ENCODE measurements at regions not wholly inside any gene's neighbourhood (a gene's known extent, or its start where the extent isn't known, plus 50 kb on each side); places are given as distances from the start of the nearest gene placed in this dataset.

- Histone ChIP-seq H3K4me1 (ENCODE audit: insufficient read depth) (no peaks in the 10 kb centered on the region), H3K36me3 (no peaks in the 10 kb centered on the region), H3K27ac (no peak overlapping the region), H3K27me3 (no peaks in the 10 kb centered on the region), H3K4me3 (no peak overlapping the region), H3K9me3 (no peaks in the 10 kb centered on the region)
- intact Hi-C loops (cut with DNase I) = no loop called here
- TF ChIP-seq CTCF (IDR thresholded peaks at IDR 0.05) = no peak
- no peak for TF ChIP-seq EP300 (IDR thresholded peaks at IDR 0.05)
- no peak for TF ChIP-seq POLR2A (IDR thresholded peaks at IDR 0.05)
- DNase-seq = no peak
Measured at GRCh38 chr5:23204111-23204510, 303.3 kb upstream of the PRDM9 start.

GRCh38 chr5:23169660-23170416 lies 316.7 kb upstream of the CDH12 start:
- Histone ChIP-seq H3K27me3 (no peaks in the 10 kb centered on the region), H3K4me1 (ENCODE audit: insufficient read depth) (no peaks in the 10 kb centered on the region), H3K36me3 (no peaks in the 10 kb centered on the region), H3K4me3 (no peak overlapping the region), H3K27ac (no peak overlapping the region), H3K9me3 (no peaks in the 10 kb centered on the region)
- DNase-seq = no peak
- WGBS, 3 donors = 71 to 76% (median 72%) methylated on average over 7 of the region's 7 CpGs
- no peak for TF ChIP-seq EP300 (IDR thresholded peaks at IDR 0.05)
- no peak for TF ChIP-seq POLR2A (IDR thresholded peaks at IDR 0.05)
- TF ChIP-seq CTCF (IDR thresholded peaks at IDR 0.05) = no peak
- intact Hi-C loops (cut with DNase I) = no loop called here

- no peaks in the 10 kb centered on the region for H3K36me3 ChIP-seq
- intact Hi-C loops (cut with DNase I) = no loop called here
- H3K27ac ChIP-seq = no peak overlapping the region
- DNase-seq = no peak
- no peaks in the 10 kb centered on the region for H3K27me3 ChIP-seq
- no peak for TF ChIP-seq EP300 (IDR thresholded peaks at IDR 0.05)
- no peak for TF ChIP-seq POLR2A (IDR thresholded peaks at IDR 0.05)
- TF ChIP-seq CTCF (IDR thresholded peaks at IDR 0.05) = no peak
- no peak overlapping the region for H3K4me3 ChIP-seq
- H3K9me3 ChIP-seq = no peaks in the 10 kb centered on the region
- no peaks in the 10 kb centered on the region for H3K4me1 ChIP-seq (ENCODE audit: insufficient read depth)
Measured at GRCh38 chr5:23164971-23165370, 311.8 kb upstream of the CDH12 start.

- H3K4me1 ChIP-seq (ENCODE audit: insufficient read depth) = no peaks in the 10 kb centered on the region
- DNase-seq = no peak
- H3K36me3 ChIP-seq = no peaks in the 10 kb centered on the region
- TF ChIP-seq CTCF (IDR thresholded peaks at IDR 0.05) = no peak
- TF ChIP-seq EP300 (IDR thresholded peaks at IDR 0.05) = no peak
- no peak for TF ChIP-seq POLR2A (IDR thresholded peaks at IDR 0.05)
- H3K4me3 ChIP-seq = no peak overlapping the region
- WGBS, 3 donors = 84 to 92% (median 88%) methylated on average over 2 of the region's 2 CpGs
- H3K27me3 ChIP-seq = no peaks in the 10 kb centered on the region
- H3K9me3 ChIP-seq = no peaks in the 10 kb centered on the region
- no peak overlapping the region for H3K27ac ChIP-seq
- intact Hi-C loops (cut with DNase I) = no loop called here
Measured at GRCh38 chr5:23158179-23158578, 305.0 kb upstream of the CDH12 start.

Data from ovary (tissue), 7 donors.